T-helper 1 cell treated with Interleukin-12 subunit alpha and Interleukin-12 subunit beta and Interleukin-4 antibody, amounts not matched to agents 30 ng/mL and 1 ng/mL, for 36 hours (primary cell): ENCODE measurements at regions not wholly inside any gene's neighbourhood (a gene's known extent, or its start where the extent isn't known, plus 50 kb on each side); places are given as distances from the start of the nearest gene placed in this dataset.

ENCODE experiments used
- intact Hi-C: fragments of 100-400 bp; cut with micrococcal nuclease; formaldehyde crosslinking; loops from one replicate; pipeline ENCODE4 v1.15.1; 2024

- intact Hi-C loops, result no loop called here
Measured at GRCh38 chr18:69328086-69328485, 72.6 kb upstream of the DOK6 start.

- intact Hi-C loops, result no loop called here
Measured at GRCh38 chr18:69330385-69331005, 70.2 kb upstream of the DOK6 start.

GRCh38 chr18:69349912-69350597 is 50.6 kb upstream of the DOK6 start:
- intact Hi-C loops, result no loop called here
